AG04449 (cell line): ENCODE measurements at regions not wholly inside any gene's neighbourhood (a gene's known extent, or its start where the extent isn't known, plus 50 kb on each side); places are given as distances from the start of the nearest gene placed in this dataset.
A peak's percentile ranks its signal among the peaks of the same experiment; 100 is the strongest.

ENCODE experiments used
- CTCF ChIA-PET: fragments of 350-600 bp; formaldehyde crosslinking; extraction: SDS; loops from one replicate; lab custom pipeline; 2021; ENCODE audit warnings: antibody characterized with exemption; lab: Yijun Ruan, JAX
- POLR2A ChIA-PET: fragments of 400-600, 350-600 bp; formaldehyde crosslinking; extraction: SDS; loops from one replicate; lab custom pipeline; 2020; ENCODE audit warnings: antibody characterized with exemption, inconsistent platforms; lab: Yijun Ruan, JAX
- DNase-seq: peaks from one replicate; pipeline ENCODE4 v3.0.0-alpha.2; 2010; ENCODE audit warnings: low read depth, low spot score
- H3K4me3 ChIP-seq: 2 replicates; pipeline ENCODE4 v1.5.1; 2011; ENCODE audit warnings: low read depth, mild to moderate bottlenecking, control low read depth, low read length
- TF ChIP-seq, protein P1 (sequence below): IDR thresholded peaks from one replicate; pipeline ENCODE4 v1.5.1; 2011; ENCODE audit warnings: mild to moderate bottlenecking, moderate library complexity, low read length, control low read depth, inconsistent platforms; ENCODE audit not compliant: insufficient read depth; ENCODE audit errors: missing control alignments

DNA sequence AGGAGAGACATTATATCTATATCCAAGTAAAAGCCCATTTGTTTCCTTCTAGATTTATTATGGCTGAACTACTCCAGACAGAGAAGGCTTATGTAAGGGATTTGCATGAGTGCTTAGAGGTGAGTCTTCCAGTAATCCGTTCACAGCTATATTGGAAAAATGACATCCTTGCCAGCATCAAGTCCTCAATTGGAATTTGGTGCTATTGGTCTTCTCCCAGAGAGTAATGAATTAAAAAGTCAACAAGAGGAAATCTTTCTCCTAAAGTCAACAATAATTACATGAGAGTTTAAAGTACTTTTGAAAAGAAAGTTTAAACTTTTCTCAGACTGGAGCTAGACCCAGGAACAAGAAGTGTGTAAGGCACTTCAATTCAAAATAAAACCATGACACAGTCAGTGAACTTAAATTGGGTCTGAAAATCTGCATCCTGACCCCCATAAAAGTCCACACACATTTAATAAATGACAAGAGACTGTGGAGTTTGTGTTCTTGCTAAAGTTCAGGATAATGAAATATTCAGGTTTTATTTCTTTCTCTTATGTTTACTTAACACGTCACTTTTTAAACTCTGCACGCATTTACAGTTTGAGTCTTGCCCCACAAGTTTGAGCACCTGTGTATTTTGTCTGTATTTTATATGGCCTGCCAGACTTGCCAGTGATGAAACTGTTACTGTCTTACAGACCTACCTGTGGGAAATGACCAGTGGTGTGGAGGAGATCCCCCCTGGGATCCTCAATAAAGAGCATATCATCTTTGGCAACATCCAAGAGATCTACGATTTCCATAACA lies 268.2 kb upstream of the UMPS start:
- TF ChIP-seq, protein P1, sequence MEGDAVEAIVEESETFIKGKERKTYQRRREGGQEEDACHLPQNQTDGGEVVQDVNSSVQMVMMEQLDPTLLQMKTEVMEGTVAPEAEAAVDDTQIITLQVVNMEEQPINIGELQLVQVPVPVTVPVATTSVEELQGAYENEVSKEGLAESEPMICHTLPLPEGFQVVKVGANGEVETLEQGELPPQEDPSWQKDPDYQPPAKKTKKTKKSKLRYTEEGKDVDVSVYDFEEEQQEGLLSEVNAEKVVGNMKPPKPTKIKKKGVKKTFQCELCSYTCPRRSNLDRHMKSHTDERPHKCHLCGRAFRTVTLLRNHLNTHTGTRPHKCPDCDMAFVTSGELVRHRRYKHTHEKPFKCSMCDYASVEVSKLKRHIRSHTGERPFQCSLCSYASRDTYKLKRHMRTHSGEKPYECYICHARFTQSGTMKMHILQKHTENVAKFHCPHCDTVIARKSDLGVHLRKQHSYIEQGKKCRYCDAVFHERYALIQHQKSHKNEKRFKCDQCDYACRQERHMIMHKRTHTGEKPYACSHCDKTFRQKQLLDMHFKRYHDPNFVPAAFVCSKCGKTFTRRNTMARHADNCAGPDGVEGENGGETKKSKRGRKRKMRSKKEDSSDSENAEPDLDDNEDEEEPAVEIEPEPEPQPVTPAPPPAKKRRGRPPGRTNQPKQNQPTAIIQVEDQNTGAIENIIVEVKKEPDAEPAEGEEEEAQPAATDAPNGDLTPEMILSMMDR = no peak
- POLR2A ChIA-PET = no interaction called here
- CTCF ChIA-PET = interaction anchor here (1.0 to 12.7 kb wide), 4 partner anchors 9 to 110 kb away, joined by 3 to 388 read pairs (median 6); no protein-coding TSS in a partner anchor
- H3K4me3 ChIP-seq = no peak overlapping the region
- no peak for DNase-seq

DNA sequence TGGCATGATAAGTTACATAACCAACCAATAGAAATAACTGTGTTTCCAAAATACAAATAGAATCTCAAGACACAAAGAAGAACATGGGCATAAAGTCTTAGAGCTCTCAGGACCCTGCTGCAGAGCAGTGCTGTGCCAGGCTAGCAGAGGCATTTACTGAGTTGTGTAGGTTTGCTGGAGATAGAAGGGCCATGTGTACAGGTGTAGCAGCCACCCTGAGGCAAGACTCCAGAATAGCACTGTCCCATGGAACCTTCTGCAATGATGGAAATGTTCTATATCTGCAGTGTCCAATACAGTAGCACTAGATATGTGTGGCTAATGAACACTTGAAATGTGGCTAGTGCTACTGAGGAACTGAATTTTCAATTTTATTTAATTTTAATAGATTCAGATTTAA lies 267.0 kb upstream of the UMPS start:
- ChIA-PET POLR2A (no interaction called here), CTCF (interaction anchor here (1.0 to 12.7 kb wide), 5 partner anchors 10 to 430 kb away, joined by 3 to 388 read pairs (median 9); partner anchors contain the start of gene KALRN)
- TF ChIP-seq, protein P1 = no peak
- H3K4me3 ChIP-seq = no peak overlapping the region
- DNase-seq = no peak

DNA sequence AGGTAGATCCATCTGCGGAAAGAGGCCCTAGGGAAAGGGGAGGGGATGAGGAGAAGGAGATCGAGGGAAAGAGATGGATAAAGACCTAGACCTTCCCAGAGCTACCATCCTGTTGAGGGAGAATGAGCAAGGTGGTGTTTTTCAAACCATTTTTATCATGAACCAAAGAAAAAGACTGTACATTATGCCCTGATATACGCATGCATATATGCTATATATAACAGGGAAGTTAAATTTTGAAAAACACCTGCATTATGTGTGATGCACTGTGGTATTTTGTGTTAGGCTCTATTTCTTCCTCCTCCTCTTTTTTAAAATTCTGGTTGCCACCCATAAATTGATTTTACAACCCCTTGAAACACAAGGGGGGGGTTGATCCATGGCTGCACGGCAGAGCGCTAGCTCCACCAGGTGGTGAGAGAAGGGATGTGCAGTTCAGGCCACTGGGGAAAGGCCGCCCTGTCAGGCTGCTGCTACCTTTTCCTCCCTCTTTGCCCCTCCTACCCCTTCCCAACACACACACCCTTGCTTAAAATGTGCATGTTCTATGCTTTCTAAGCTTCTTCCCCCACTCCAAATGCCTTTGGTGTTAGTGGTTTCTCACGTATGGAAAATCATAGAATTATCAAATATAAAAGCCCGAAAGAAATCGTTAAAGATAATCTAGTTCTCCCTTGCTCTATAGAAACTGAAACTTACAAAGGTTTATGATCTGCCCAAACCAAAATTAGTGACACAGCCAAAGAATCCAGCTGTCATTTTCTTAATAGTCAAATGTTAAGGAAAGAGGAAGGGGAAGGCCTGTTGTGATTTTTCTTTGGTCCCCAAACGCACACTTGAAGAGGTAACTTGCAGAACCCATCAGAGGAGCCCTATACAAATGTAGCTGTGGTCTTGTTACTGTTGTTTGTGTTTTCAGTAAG lies 262.0 kb upstream of the UMPS start:
- POLR2A ChIA-PET = interaction anchor here (0.6 kb wide), 1 partner anchor 116 kb away, joined by 3 read pairs; no protein-coding TSS in a partner anchor
- CTCF ChIA-PET = interaction anchor here (0.6 to 12.7 kb wide), 54 partner anchors 9 to 527 kb away, joined by 3 to 388 read pairs (median 4); partner anchors contain the start of gene KALRN
- no peak overlapping the region for H3K4me3 ChIP-seq
- TF ChIP-seq, protein P1 = peak; percentile 99
- no peak for DNase-seq

DNA sequence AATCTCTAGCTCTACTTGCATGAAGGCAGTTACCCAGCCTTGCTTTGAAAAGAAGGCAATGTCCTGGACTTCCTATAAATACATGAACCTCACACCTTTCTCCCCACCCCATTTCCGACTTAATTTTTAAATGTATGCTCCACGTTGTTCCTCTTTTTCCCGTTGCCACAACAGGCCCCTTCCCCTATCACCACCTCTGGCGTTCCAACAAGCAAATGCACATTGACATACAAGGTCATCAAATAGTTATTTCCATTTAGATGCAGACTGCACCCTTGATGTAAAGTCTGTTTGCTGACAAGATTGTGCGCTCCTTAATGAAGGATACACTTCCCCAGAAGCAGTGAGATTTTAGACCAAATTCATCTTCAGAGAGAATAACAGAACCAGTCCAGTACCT lies 260.7 kb upstream of the UMPS start:
- no peak for DNase-seq
- TF ChIP-seq, protein P1 = no peak
- POLR2A ChIA-PET = no interaction called here
- no peak overlapping the region for H3K4me3 ChIP-seq
- CTCF ChIA-PET = interaction anchor here (1.1 to 12.7 kb wide), 13 partner anchors 11 to 454 kb away, joined by 3 to 388 read pairs (median 7); no protein-coding TSS in a partner anchor

DNA sequence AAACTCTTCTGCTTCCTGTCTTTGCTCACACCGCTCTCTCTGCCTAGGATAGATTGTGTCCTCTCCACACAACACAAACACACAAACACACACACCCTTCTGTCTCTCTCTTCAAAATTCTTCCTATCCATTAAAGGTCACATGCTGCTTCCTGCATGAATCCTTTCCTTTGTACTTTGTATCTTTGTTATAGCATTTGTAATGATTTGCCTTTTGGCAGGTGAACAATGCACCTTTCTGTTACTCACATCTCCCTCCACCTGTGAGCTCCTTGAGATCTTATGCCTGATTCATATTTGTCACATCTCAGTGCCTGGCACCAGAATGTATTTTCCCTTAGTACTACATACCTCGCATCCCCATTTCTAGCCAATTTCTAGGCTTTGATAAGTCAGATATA lies 251.4 kb upstream of the UMPS start:
- ChIA-PET POLR2A (no interaction called here), CTCF (interaction anchor here (1.2 to 3.7 kb wide), 2 partner anchors 12 to 81 kb away, joined by 3 to 28 read pairs; no protein-coding TSS in a partner anchor)
- H3K4me3 ChIP-seq = no peak overlapping the region
- TF ChIP-seq, protein P1 = no peak
- DNase-seq = no peak
